ENCODE measurements at regions not wholly inside any gene's neighbourhood (a gene's known extent, or its start where the extent isn't known, plus 50 kb on each side); places are given as distances from the start of the nearest gene placed in this dataset.

- FAIRE-seq = no peak
- Histone ChIP-seq H3K79me2 (ENCODE audit: control insufficient read depth, insufficient read depth, low read length) (no peaks in the 10 kb centered on the region), H3K4me3 (no peak overlapping the region), H3K27ac (ENCODE audit: control insufficient read depth, insufficient read depth) (no peak overlapping the region), H4K20me1 (ENCODE audit: control insufficient read depth, insufficient read depth) (no peaks in the 10 kb centered on the region), H3K9ac (ENCODE audit: control insufficient read depth, insufficient read depth, low read length) (no peak overlapping the region), H3K4me2 (ENCODE audit: control insufficient read depth, insufficient read depth) (no peak overlapping the region), H3K4me1 (ENCODE audit: control insufficient read depth, insufficient read depth, low read length) (peaks cover 5% of the 10 kb centered on the region), H3K9me3 (replicated peaks; ENCODE audit: control insufficient read depth, insufficient read depth, low read length) (no peaks in the 10 kb centered on the region), H3K27me3 (replicated peaks in 1 of 2; ENCODE audit: control insufficient read depth in 2 of 2, insufficient read depth in 2 of 2, low read length in 1 of 2) (no peaks in the 10 kb centered on the region), H2AFZ (ENCODE audit: control insufficient read depth, low read depth, low read length) (no peak overlapping the region), H3K36me3 (ENCODE audit: control insufficient read depth in 2 of 2, insufficient read depth in 2 of 2, low read length in 1 of 2) (no peaks in the 10 kb centered on the region)
- TF ChIP-seq POLR2AphosphoS5 (IDR thresholded peaks at IDR 0.05; ENCODE audit: low read length) = no peak
- TF ChIP-seq IKZF2 (IDR thresholded peaks at IDR 0.05) = no peak
- TF ChIP-seq BMI1 (IDR thresholded peaks at IDR 0.05; ENCODE audit: borderline replicate concordance) = no peak
- TF ChIP-seq SREBF1 (IDR thresholded peaks at IDR 0.05; ENCODE audit: low read length) = no peak
- TF ChIP-seq WRNIP1 (IDR thresholded peaks at IDR 0.05; ENCODE audit: borderline replicate concordance, low read depth, low read length) = no peak
- no peak for TF ChIP-seq IRF4 (IDR thresholded peaks at IDR 0.05; ENCODE audit: low read depth, low read length)
- no peak for TF ChIP-seq SMARCA5 (IDR thresholded peaks at IDR 0.05)
- TF ChIP-seq CEBPZ (IDR thresholded peaks at IDR 0.05; ENCODE audit: low read depth, low read length) = no peak
- no peak for TF ChIP-seq NFIC (IDR thresholded peaks at IDR 0.05; ENCODE audit: low read depth, low read length)
- TF ChIP-seq IRF5 (IDR thresholded peaks at IDR 0.05; ENCODE audit: borderline replicate concordance) = no peak
- TF ChIP-seq ESRRA (IDR thresholded peaks at IDR 0.05; ENCODE audit: low read length) = no peak
- no peak for TF ChIP-seq PRDM15 (CRISPR knock-in tag; IDR thresholded peaks at IDR 0.05)
- POLR2A ChIA-PET = no interaction called here
- CTCF ChIA-PET = no interaction called here
- SMC1A ChIA-PET (ENCODE audit: uncharacterized antibody, unreplicated experiment) = no interaction called here
- BruUV-seq (replicated peaks) = no TSS peak
- DNase-seq (ENCODE audit: low read depth, low spot score) = no peak
- in situ Hi-C loops (cut with MboI) (no loop called here), intact Hi-C loops (cut with micrococcal nuclease; ENCODE audit: unreplicated experiment) (no loop called here)
- no peak for ATAC-seq
- RAD21 ChIA-PET (ENCODE audit: unreplicated experiment) = no interaction called here
- 91% methylated on average over 6 of the region's 6 CpGs for WGBS (ENCODE audit: insufficient coverage, insufficient replicate concordance, low lambda C conversion rate, missing lambda C conversion rate)
These were observed 60.8 kb upstream of the PDE3B start for GRCh38 chr11:14582793-14583192.
